Gastrocnemius medialis (tissue), 4 donors: ENCODE measurements at regions not wholly inside any gene's neighbourhood (a gene's known extent, or its start where the extent isn't known, plus 50 kb on each side); places are given as distances from the start of the nearest gene placed in this dataset.

Source experiments
- ATAC-seq, 2 donors: fragments of 150-250 bp; one replicate each; pipeline ENCODE4 v1.9.1; 2016
- DNase-seq, 2 donors: peaks; one replicate each; pipeline ENCODE4 v3.0.0-alpha.2; 2019
- H3K27ac ChIP-seq, 4 donors: fragments of 200-600 bp; sonication (generic); 1 replicate in 1 of 4; 2 replicates in 3 of 4; pipeline ENCODE4 v1.5.1; 2016 to 2018; ENCODE audit warnings: mild to moderate bottlenecking in 2 of 4, moderate library complexity in 1 of 4
- H3K27me3 ChIP-seq, 3 donors: fragments of 200-600 bp; sonication (generic) in 2 of 3; 1 replicate in 1 of 3; 2 replicates in 2 of 3; pipeline versions ENCODE4 v1.5.1 to v1.6.0; 2016 to 2019; ENCODE audit warnings: mild to moderate bottlenecking in 1 of 3, moderate library complexity in 1 of 3
- H3K36me3 ChIP-seq, 2 donors: fragments of 200-600 bp; sonication (generic) in 1 of 2; one replicate each; pipeline ENCODE4 v1.5.1; 2017 to 2018
- H3K4me1 ChIP-seq, 2 donors: fragments of 200-600 bp; sonication (generic) in 1 of 2; one replicate each; pipeline ENCODE4 v1.5.1; 2016 to 2017; ENCODE audit warnings: mild to moderate bottlenecking in 2 of 2
- H3K4me3 ChIP-seq, 4 donors: fragments of 200-600 bp; sonication (generic) in 3 of 4; 1 replicate in 1 of 4; 2 replicates in 3 of 4; pipeline ENCODE4 v1.5.1; 2016 to 2019; ENCODE audit warnings: mild to moderate bottlenecking in 2 of 4
- H3K9me3 ChIP-seq, 3 donors: fragments of 200-600 bp; sonication (generic) in 2 of 3; 1 replicate in 1 of 3; 2 replicates in 2 of 3; pipeline ENCODE4 v1.5.1; 2016 to 2019
- CTCF ChIP-seq, 5 experiments: fragments of 450-650 bp in 3 of 5; fragments of 200-600 bp in 2 of 5; sonication (generic) in 2 of 5; IDR thresholded peaks in 4 of 5; conservative IDR thresholded peaks in 1 of 5; 1 replicate in 4 of 5; 2 replicates in 1 of 5; pipeline ENCODE4 v1.5.1; 2016 to 2019; ENCODE audit warnings: antibody characterized with exemption in 5 of 5, mild to moderate bottlenecking in 3 of 5, moderate library complexity in 3 of 5
- POLR2A ChIP-seq, 2 donors: fragments of 450-650 bp; IDR thresholded peaks; one replicate each; pipeline ENCODE4 v1.6.1; 2017; ENCODE audit warnings: antibody characterized with exemption in 2 of 2, mild to moderate bottlenecking in 2 of 2, moderate library complexity in 2 of 2
- in situ Hi-C, 4 donors: fragments of 200-750 bp; cut with MboI; loops; one replicate each; pipeline versions ENCODE4 v1.15.0 to v1.8.0; 2017; ENCODE audit warnings: low sequenced_read_pairs in 4 of 4
- intact Hi-C: fragments of 100-400 bp; cut with DNase I; formaldehyde crosslinking; loops from one replicate; pipeline ENCODE4 v1.15.1; 2023; ENCODE audit warnings: low total_unique reads

GRCh38 chr16:14341324-14342225, 270.5 kb downstream of the MRTFB start:
- no peaks in the 10 kb centered on the region for H3K9me3 ChIP-seq
- peaks cover 17 to 36% of the 10 kb centered on the region in 2 donors for H3K4me1 ChIP-seq
- TF ChIP-seq CTCF (IDR thresholded peaks at IDR 0.05 in 4 of 5, conservative IDR thresholded peaks at IDR 0.05 in 1 of 5) (no peak), POLR2A (IDR thresholded peaks at IDR 0.05) (no peak)
- ATAC-seq (peak in 1 of 2 donors; percentile 14), DNase-seq (no peak)
- intact Hi-C loops: no loop called here
- H3K36me3 ChIP-seq: no peaks in the 10 kb centered on the region
- H3K4me3 ChIP-seq: no peak overlapping the region
- H3K27ac ChIP-seq: peak overlapping the region; percentile 7 to 56 (median 35)
- in situ Hi-C loops: no loop called here
- no peaks in the 10 kb centered on the region for H3K27me3 ChIP-seq

GRCh38 chr16:14339694-14340093, 268.6 kb downstream of the MRTFB start:
- Histone ChIP-seq H3K36me3 (no peaks in the 10 kb centered on the region), H3K4me1 (peaks cover 13 to 30% of the 10 kb centered on the region in 2 donors), H3K4me3 (no peak overlapping the region), H3K27me3 (no peaks in the 10 kb centered on the region), H3K9me3 (no peaks in the 10 kb centered on the region), H3K27ac (peak overlapping the region in 1 of 4 donors; percentile 56)
- DNase-seq (no peak), ATAC-seq (no peak)
- intact Hi-C loops (no loop called here), in situ Hi-C loops (no loop called here)
- TF ChIP-seq CTCF (IDR thresholded peaks at IDR 0.05 in 4 of 5, conservative IDR thresholded peaks at IDR 0.05 in 1 of 5) (no peak), POLR2A (IDR thresholded peaks at IDR 0.05) (no peak)

GRCh38 chr16:14338969-14339368, 267.9 kb downstream of the MRTFB start:
- intact Hi-C loops (no loop called here), in situ Hi-C loops (no loop called here)
- Histone ChIP-seq H3K27ac (peak overlapping the region in 1 of 4 donors; percentile 56), H3K27me3 (no peaks in the 10 kb centered on the region), H3K4me1 (peaks cover 8 to 26% of the 10 kb centered on the region in 2 donors), H3K9me3 (no peaks in the 10 kb centered on the region), H3K36me3 (no peaks in the 10 kb centered on the region), H3K4me3 (no peak overlapping the region)
- peak in 1 of 2 donors; percentile 28 for ATAC-seq
- TF ChIP-seq POLR2A (IDR thresholded peaks at IDR 0.05) (no peak), CTCF (IDR thresholded peaks at IDR 0.05 in 4 of 5, conservative IDR thresholded peaks at IDR 0.05 in 1 of 5) (no peak)
- no peak for DNase-seq

GRCh38 chr16:14338236-14338635, 267.1 kb downstream of the MRTFB start:
- intact Hi-C loops (no loop called here), in situ Hi-C loops (no loop called here)
- Histone ChIP-seq H3K4me1 (peaks cover 5 to 19% of the 10 kb centered on the region in 2 donors), H3K27me3 (no peaks in the 10 kb centered on the region), H3K9me3 (no peaks in the 10 kb centered on the region), H3K36me3 (no peaks in the 10 kb centered on the region), H3K4me3 (no peak overlapping the region), H3K27ac (peak overlapping the region in 1 of 4 donors; percentile 68)
- DNase-seq (no peak), ATAC-seq (no peak)
- no peak for TF ChIP-seq CTCF (IDR thresholded peaks at IDR 0.05 in 4 of 5, conservative IDR thresholded peaks at IDR 0.05 in 1 of 5)
- no peak for TF ChIP-seq POLR2A (IDR thresholded peaks at IDR 0.05)
